ENCODE measurements at regions not wholly inside any gene's neighbourhood (a gene's known extent, or its start where the extent isn't known, plus 50 kb on each side); places are given as distances from the start of the nearest gene placed in this dataset.

DNA sequence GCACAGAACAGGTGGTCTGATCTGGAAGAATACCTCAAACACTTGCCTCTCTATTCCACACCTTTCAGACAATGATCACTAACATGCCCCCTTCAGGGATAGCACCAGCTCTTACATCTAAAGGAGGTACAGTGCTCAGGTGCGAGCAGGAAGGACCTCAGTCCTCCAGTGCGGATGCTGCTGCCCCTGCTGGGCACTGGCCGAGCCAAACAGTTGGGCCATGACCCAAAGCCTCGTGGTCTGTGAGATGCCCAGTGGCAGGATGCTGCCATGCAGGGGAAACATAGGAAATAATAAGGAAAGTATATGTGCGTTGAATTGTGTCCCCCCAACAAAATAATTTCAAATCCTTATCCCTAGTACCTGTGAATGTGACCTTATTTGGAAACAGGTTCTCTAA is 243.7 kb downstream of the NDUFA10 start:
- 96% methylated on average over 5 of the region's 5 CpGs for WGBS
- H3K27ac ChIP-seq, result no peak overlapping the region
- intact Hi-C loops (cut with DNase I), result no loop called here
- H3K27me3 ChIP-seq (replicated peaks; ENCODE audit: insufficient read depth), result no peaks in the 10 kb centered on the region
- no peaks in the 10 kb centered on the region for H3K9me3 ChIP-seq
- H3K36me3 ChIP-seq, result no peaks in the 10 kb centered on the region
- no peak for DNase-seq (ENCODE audit: low spot score)
- H3K4me3 ChIP-seq, result no peak overlapping the region
- TF ChIP-seq, protein P1, sequence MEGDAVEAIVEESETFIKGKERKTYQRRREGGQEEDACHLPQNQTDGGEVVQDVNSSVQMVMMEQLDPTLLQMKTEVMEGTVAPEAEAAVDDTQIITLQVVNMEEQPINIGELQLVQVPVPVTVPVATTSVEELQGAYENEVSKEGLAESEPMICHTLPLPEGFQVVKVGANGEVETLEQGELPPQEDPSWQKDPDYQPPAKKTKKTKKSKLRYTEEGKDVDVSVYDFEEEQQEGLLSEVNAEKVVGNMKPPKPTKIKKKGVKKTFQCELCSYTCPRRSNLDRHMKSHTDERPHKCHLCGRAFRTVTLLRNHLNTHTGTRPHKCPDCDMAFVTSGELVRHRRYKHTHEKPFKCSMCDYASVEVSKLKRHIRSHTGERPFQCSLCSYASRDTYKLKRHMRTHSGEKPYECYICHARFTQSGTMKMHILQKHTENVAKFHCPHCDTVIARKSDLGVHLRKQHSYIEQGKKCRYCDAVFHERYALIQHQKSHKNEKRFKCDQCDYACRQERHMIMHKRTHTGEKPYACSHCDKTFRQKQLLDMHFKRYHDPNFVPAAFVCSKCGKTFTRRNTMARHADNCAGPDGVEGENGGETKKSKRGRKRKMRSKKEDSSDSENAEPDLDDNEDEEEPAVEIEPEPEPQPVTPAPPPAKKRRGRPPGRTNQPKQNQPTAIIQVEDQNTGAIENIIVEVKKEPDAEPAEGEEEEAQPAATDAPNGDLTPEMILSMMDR (IDR thresholded peaks at IDR 0.05), result no peak
- TF ChIP-seq POLR2AphosphoS5 (IDR thresholded peaks at IDR 0.05), result no peak
- TF ChIP-seq POLR2A (IDR thresholded peaks at IDR 0.05), result no peak
- no peaks in the 10 kb centered on the region for H3K4me1 ChIP-seq (replicated peaks)

DNA sequence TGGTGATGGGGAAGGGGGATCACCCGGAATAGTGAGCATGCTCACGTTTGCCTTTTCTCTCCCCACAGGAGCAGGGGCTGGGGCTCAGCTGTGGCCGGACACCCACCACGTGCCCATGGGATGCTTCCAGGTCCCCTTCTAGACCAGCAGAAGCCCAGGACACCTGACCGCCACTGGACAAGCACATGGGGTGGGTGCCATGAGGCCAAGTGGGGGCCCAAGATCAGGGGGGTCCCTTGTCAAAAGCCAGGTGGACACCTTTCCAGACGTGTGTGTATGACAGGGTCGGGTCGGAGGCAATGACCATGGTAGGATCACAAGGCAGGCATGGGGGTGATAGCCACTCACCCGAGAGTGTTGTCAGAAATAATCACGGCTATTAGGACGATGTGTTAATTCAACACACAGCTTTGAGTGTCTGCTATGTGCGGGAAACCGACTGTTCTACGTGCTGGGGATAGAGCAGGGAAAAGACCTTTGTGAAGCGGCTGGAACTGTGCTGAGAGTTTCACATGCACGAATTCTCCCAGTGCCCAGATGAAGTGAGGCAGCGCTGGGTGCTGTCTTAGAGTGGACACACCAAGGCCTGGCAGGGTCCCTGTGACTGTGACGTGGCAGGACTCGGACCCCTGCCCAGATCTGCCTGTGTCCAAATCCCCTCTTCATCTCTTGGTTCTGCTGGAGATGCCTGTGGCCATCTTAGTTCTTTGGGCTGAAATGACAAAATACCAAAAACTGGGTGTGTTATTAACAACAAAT is 244.7 kb downstream of the NDUFA10 start:
- intact Hi-C loops (cut with DNase I), result no loop called here
- no peak overlapping the region for H3K4me3 ChIP-seq
- no peak for DNase-seq (ENCODE audit: low spot score)
- no peaks in the 10 kb centered on the region for H3K36me3 ChIP-seq
- H3K9me3 ChIP-seq, result no peaks in the 10 kb centered on the region
- TF ChIP-seq, protein P1 (IDR thresholded peaks at IDR 0.05), result no peak
- no peak for TF ChIP-seq POLR2A (IDR thresholded peaks at IDR 0.05)
- TF ChIP-seq POLR2AphosphoS5 (IDR thresholded peaks at IDR 0.05), result no peak
- WGBS, result 94% methylated on average over 19 of the region's 19 CpGs
- H3K27me3 ChIP-seq (replicated peaks; ENCODE audit: insufficient read depth), result peaks cover 2% of the 10 kb centered on the region
- H3K27ac ChIP-seq, result no peak overlapping the region
- no peaks in the 10 kb centered on the region for H3K4me1 ChIP-seq (replicated peaks)

DNA sequence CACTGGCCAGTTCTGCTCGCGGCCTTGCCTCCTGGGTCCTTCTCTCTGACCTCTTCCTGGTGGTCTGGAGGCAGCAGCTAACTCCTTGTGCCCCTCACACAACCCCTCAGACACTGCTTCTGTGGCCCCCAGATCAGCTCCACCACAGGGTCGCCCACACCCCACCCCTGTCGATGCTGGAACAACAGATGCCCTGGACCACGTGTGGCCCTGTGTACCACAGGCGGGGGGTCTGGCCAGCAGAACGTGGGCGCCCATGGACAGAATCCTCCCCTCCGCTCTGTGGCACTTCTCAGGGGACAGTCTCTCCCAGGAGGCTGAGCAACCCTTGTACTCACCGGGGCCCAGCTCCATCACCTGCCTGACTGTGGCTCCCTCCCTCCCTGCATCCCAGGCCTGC is 245.6 kb downstream of the NDUFA10 start:
- H3K4me1 ChIP-seq (replicated peaks), result no peaks in the 10 kb centered on the region
- 96% methylated on average over 8 of the region's 10 CpGs for WGBS
- no peak overlapping the region for H3K27ac ChIP-seq
- no peak overlapping the region for H3K4me3 ChIP-seq
- H3K36me3 ChIP-seq, result no peaks in the 10 kb centered on the region
- H3K9me3 ChIP-seq, result no peaks in the 10 kb centered on the region
- TF ChIP-seq POLR2A (IDR thresholded peaks at IDR 0.05) (no peak), POLR2AphosphoS5 (IDR thresholded peaks at IDR 0.05) (no peak)
- TF ChIP-seq, protein P1 (IDR thresholded peaks at IDR 0.05), result no peak
- intact Hi-C loops (cut with DNase I), result no loop called here
- H3K27me3 ChIP-seq (replicated peaks; ENCODE audit: insufficient read depth), result peaks cover 2% of the 10 kb centered on the region
- DNase-seq (ENCODE audit: low spot score), result no peak

DNA sequence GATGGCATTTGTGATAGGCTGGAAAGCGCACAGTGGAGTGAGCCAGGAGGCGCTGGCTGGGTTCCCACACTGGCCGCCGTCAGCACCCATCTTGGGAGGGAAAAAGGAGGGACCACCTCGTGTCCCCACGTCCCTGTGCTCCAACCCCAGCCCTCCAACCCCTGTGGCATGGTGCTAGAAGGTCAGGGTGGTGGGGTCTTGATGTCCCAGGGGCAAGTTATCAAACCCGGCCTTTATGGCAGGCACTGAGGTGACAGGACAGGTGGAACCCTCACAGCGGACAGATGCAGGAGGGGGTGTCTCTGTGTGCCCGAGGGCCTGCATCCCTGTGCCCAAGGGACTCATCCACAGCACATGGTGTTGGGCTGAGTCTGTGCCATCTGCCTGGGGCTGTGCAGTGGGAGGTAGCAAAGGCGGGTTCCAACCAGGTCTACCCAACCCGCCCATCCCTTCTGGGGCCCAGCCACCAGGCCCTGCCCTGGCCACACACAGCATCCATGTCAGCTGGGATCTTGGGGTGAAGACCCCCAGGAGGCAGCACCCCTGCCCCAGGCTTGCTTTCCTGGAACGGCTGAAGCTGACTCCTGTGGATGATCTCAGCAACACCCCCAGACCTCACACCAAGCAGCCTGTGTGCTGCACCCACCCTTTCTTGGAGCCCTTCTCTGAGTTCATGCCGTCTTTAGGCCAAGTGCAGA is 246.1 kb downstream of the NDUFA10 start:
- H3K27ac ChIP-seq, result no peak overlapping the region
- no peak for DNase-seq (ENCODE audit: low spot score)
- intact Hi-C loops (cut with DNase I), result no loop called here
- TF ChIP-seq POLR2AphosphoS5 (IDR thresholded peaks at IDR 0.05), result no peak
- TF ChIP-seq, protein P1 (IDR thresholded peaks at IDR 0.05), result no peak
- no peak for TF ChIP-seq POLR2A (IDR thresholded peaks at IDR 0.05)
- no peaks in the 10 kb centered on the region for H3K4me1 ChIP-seq (replicated peaks)
- no peaks in the 10 kb centered on the region for H3K9me3 ChIP-seq
- H3K36me3 ChIP-seq, result no peaks in the 10 kb centered on the region
- H3K4me3 ChIP-seq, result no peak overlapping the region
- peaks cover 2% of the 10 kb centered on the region for H3K27me3 ChIP-seq (replicated peaks; ENCODE audit: insufficient read depth)
- 71% methylated on average over 13 of the region's 13 CpGs for WGBS
